HG02938 (cell line): ENCODE measurements at regions not wholly inside any gene's neighbourhood (a gene's known extent, or its start where the extent isn't known, plus 50 kb on each side); places are given as distances from the start of the nearest gene placed in this dataset.
"Not testable (repeated sequence)": the region's sequence is repeated elsewhere in the genome, so short reads cannot be mapped to it uniquely, and the experiment has no call there.

Experiments
- ATAC-seq: cut with Tn5 transposase; IDR thresholded peaks from one replicate; pipeline ENCODE4 v1.9.1; 2021; ENCODE audit warnings: mild to moderate bottlenecking, moderate library complexity; ENCODE audit not compliant: unreplicated experiment

GRCh38 chr2:187610450-187610849, 56.2 kb upstream of the TFPI start:
- not testable (repeated sequence) for ATAC-seq

GRCh38 chr2:187612857-187613256, 58.6 kb upstream of the TFPI start:
- no peak for ATAC-seq

DNA sequence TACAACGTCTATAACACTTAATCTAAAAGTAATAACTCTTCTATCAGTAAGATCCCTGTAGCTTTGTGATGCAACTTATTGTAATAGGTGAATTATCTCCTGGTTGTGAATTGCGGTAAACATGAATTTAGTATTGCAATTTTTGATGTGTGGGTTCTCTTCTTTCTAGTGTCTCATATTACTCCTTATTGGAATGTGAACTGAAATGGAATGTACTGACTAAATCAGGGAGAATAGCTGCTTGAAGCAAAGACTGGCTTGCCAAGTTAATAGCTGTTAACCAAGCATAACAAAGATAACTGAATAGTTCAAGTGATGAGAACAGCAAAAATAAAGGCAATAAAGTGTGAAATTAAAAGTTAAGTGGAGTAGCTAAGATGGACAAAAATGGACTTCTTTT, 60.5 kb upstream of the TFPI start:
- no peak for ATAC-seq

DNA sequence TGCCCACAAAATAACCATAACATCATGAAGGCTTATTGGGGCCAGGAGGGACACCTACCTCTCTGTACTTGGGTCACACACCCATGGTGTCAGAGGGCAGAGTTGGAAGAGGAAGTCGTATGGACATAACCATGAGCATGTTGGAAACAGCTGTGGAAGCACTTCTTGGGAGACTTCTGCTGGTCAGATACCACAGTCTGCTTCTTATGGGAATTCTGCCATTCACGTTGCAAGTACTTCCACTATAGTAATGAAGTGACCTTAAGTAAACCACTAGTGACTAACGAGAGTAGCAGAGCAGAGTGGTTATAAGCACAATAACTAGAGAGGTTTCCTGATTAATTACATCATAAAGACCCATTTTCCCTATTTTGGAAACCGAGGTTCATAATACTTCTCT, 61.1 kb upstream of the TFPI start:
- no peak for ATAC-seq

DNA sequence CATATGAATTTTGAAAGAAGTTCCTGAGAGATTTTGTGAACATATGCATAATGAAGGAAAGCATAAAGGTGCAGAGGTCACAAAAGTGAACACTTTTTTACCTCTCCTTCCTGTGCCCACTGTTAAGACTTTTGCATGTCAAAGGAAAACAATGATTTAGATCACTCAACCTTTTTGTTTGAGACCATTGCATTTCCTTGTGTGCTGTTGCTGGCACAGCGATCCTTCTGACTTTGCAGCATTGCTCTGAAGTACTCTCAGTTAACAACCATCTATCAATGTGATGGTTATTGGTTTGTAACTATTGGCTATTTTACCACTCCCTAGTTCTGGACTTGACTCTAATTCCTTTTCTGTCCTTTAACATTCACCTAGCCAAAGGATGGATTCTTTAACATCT, 61.7 kb upstream of the TFPI start:
- no peak for ATAC-seq

- ATAC-seq, result no peak
These were observed 62.9 kb upstream of the TFPI start for GRCh38 chr2:187617120-187617519.

DNA sequence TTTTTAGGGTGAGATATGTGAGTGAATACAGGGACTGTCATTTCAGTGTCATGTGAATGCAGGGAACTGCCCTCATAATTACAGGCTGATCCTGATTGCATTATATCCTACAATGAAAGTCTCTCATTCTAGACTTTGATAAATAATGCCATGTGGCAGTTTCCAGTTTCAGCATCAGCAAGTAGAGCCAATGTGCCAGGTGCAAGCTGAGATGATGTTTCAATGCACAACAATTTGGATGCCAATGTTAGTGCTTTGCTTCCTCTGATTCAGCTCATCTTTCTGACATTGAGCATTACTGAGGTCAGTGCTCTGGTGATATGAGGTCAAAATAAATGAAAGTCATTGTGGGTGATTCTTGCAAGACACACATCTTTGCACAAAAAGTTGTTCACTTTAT, 63.7 kb upstream of the TFPI start:
- ATAC-seq, result no peak

DNA sequence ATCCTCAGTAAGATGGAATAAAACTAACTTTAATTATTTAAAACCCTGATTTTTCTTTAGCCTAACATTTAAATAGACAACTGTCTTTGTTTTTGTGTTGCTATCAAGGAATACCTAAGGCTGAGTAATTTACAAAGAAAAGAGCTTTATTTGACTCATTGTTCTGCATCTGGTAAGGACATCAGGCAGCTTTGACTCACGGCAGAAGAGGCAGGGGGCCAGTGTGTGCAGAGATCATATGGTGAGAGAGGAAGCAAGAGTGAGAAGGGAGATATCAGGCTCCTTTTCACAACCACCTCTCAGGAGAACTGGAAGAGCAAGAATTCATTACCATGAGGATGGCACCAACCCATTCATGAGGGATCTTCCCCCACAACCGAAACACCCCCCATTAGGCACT, 64.6 kb upstream of the TFPI start:
- no peak for ATAC-seq

GRCh38 chr2:187627153-187627552, 72.9 kb upstream of the TFPI start:
- no peak for ATAC-seq

DNA sequence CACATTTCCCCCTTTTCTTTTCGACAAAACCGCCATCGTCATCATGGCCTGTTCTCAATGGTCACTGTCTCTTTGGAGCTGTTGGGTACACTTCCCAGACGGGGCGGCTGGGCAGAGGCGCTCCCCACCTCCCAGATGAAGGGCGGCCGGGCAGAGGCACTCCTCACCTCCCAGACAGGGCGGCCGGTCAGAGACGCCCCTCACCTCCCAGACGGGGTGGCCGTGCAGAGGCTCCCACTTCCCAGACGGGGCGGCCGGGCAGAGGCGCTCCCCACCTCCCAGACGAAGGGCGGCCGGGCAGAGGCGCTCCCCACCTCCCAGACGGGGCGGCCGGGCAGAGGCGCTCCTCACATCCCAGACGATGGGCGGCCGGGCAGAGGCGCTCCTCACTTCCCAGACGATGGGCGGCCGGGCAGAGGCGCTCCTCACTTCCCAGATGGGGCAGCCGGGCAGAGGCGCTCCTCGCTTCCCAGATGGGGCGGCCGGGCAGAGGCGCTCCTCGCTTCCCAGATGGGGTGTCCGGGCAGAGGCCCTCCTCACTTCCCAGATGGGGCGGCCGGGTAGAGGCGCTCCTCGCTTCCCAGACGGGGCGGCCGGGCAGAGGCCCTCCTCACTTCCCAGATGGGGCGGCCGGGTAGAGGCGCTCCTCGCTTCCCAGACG, 82.6 kb upstream of the TFPI start:
- not testable (repeated sequence) for ATAC-seq

- ATAC-seq, result not testable (repeated sequence)
These were observed 83.1 kb upstream of the TFPI start for GRCh38 chr2:187637392-187637740.

- ATAC-seq, result not testable (repeated sequence)
These were observed 83.5 kb upstream of the TFPI start for GRCh38 chr2:187637771-187638170.

DNA sequence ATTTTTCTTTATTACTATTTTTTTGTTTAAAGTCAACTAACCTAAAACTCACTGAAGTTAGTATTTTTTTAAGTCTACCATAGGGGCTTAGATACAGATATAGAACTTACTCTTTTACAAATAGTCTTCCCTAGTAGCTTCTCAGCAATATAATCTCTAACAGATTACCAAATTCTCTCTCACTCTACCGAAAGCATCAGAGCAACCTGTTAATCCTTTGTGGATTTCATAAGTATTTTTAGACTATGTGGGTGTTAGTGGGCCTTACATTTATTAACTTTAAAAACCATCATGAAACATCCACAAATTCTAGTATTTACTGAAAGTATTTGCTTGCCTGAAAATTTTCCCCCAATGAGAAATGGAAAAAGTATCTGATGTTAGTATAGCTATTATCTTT, 84.6 kb upstream of the TFPI start:
- peak; percentile 91 for ATAC-seq

- ATAC-seq, result no peak
These were observed 86.8 kb upstream of the TFPI start for GRCh38 chr2:187640926-187641510.

GRCh38 chr2:187642498-187642897, 88.3 kb upstream of the TFPI start:
- ATAC-seq, result no peak

- no peak for ATAC-seq
These were observed 90.3 kb upstream of the TFPI start for GRCh38 chr2:187644486-187644885.

DNA sequence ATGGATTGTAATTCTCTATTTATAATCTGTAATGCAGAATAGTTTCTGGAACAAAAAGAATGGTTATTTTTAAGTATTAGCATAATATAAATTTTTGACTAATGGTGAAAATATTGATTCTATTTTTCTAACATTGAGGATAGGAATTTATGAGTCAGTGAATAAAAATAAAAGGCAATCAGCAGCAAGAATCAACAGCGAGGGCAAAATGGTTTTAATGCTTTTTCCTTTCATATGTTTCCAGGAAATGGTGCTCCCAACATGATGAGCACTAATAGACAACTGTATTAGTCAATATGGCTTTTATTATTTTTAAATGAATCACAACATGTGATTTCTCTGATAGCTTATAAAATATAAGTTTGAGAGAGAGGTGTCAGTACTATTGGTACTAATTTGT, 90.7 kb upstream of the TFPI start:
- ATAC-seq, result no peak

GRCh38 chr2:187646556-187646955, 92.3 kb upstream of the TFPI start:
- ATAC-seq, result no peak

- ATAC-seq, result no peak
These were observed 100.3 kb upstream of the TFPI start for GRCh38 chr2:187654535-187654934.

- ATAC-seq, result no peak
These were observed 100.8 kb upstream of the TFPI start for GRCh38 chr2:187655001-187655400.

DNA sequence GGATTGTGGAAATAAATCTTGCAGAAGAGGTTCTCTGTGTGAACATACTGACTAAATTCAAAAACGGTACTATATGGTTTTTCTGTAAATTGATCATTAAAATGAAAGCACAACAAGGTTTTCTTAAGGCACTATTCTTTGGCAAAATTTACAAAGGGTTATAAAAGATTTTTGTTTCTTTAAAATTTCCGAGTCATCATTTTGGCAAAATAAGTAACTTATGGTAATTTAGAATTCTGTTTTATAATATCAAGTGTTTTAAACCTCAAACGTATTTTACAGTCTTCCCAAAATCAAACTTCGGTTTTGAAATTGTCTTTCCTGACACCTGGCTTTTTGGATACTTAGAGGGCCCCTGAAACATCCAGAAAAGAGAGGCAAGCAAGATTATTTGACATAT, 101.9 kb upstream of the TFPI start:
- ATAC-seq, result no peak

DNA sequence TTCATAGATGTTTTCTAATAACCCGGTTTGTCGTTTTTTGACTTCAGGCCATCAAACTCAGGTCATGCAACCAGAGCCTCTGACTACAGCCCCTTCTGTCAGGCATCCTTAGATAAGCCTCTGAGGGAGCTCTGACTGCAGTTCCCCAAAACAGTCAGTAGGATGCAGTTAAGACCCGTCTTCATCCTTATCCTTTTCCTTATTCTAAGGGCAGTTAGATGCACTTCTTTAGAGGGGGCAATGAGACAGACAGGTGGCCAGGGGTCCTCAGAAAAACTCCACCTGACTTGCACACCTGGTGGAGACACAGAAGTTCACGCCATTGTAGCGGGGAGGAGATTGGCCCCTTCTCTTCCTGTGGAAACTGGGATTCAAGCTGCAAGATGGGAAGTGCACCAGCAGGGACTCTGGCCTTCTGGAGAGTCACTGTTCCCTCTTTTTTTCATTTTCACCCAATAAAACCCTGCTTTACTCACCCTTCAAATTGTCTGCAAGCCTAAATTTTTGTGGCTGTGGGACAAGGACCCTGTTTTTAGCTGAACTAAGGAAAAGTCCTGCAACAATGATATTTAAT, 104.8 kb upstream of the TFPI start:
- peak; percentile 73 for ATAC-seq

DNA sequence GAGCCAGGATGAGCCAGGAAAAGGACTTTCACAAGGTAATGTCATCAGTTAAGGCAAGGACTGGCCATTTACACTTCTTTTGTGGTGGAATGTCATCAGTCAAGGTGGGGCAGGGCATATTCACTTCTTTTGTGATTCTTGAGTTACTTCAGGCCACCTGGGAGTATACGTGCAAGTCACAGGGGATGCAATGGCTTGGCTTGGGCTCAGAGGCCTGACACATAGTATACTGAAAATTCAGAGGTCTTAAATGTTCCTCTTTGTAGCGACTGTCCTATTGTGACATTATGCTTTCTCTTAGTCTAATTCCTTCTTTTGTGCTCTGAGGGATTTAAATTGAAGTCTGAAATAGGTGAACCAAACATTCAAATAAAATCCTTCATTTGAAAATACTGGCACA, 121.8 kb upstream of the TFPI start:
- not testable (repeated sequence) for ATAC-seq
